GM12878 (cell line): ENCODE measurements at regions not wholly inside any gene's neighbourhood (a gene's known extent, or its start where the extent isn't known, plus 50 kb on each side); places are given as distances from the start of the nearest gene placed in this dataset.

Experiments used
- CHD1 ChIP-seq: IDR thresholded peaks from 2 replicates; pipeline ENCODE4 v1.6.1; 2012; ENCODE audit warnings: low read depth, low read length, improper control_type of control experiment
- KAT2A ChIP-seq: conservative IDR thresholded peaks from 2 replicates; pipeline ENCODE4 v1.6.1; 2011; ENCODE audit warnings: low read depth, low read length; ENCODE audit not compliant: control insufficient read depth
- SIN3A ChIP-seq: IDR thresholded peaks from 2 replicates; pipeline ENCODE4 v1.6.1; 2012; ENCODE audit warnings: low read depth, low read length, improper control_type of control experiment
- SUPT20H ChIP-seq: IDR thresholded peaks from 2 replicates; pipeline ENCODE4 v1.6.1; 2011; ENCODE audit warnings: low read depth, mild to moderate bottlenecking, low read length, moderate library complexity, borderline replicate concordance; ENCODE audit not compliant: control insufficient read depth
- TCF12 ChIP-seq: IDR thresholded peaks from 2 replicates; pipeline ENCODE4 v1.6.1; 2011; ENCODE audit warnings: low read depth, mild to moderate bottlenecking, low read length
- ZNF274 ChIP-seq: IDR thresholded peaks from one replicate; pipeline ENCODE4 v1.8.0; 2011; ENCODE audit not compliant: insufficient read length, insufficient read depth
- ZSCAN29 ChIP-seq: fragments of 450-650 bp; IDR thresholded peaks from 2 replicates; pipeline ENCODE4 v1.6.1; 2017; ENCODE audit warnings: mild to moderate bottlenecking, moderate library complexity
- TF ChIP-seq, protein P1 (sequence below): fragments of 450-650 bp; IDR thresholded peaks from 2 replicates; pipeline ENCODE4 v1.6.1; 2017; ENCODE audit warnings: mild to moderate bottlenecking, moderate library complexity
- TF ChIP-seq, protein P2 (sequence below): fragments of 450-650 bp; IDR thresholded peaks from 2 replicates; pipeline ENCODE4 v1.6.1; 2016; ENCODE audit warnings: mild to moderate bottlenecking

DNA sequence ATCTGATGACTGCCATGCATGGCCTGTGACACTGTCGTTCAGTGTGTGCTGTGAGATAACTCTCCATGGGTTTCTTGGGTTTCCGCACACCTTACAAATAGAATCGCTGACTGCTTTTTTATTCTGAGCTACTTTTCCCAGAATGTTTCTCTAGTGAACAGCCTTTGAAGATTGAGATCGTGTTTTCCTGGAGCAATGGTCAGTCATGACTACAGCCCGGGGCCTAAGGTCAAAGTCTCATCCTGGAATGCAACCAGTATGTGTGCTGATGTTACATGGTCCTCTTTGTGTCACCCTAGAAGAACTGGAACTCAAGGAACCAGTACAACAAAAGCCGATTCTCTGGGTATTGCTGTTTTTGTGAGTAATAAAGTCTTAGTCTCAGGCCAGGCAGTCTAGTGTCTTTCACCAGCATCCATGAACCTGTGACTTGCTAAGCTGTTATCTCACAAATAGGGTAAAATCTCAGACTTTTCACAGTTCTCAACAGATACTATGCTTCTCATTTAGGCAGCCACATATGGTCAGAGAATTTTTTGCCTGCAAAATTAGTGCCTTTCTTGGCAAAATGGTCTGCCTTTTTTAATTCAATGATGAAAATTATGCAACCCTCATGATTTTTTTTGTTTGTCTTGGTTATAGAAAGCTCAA lies 124.9 kb upstream of the PIEZO2 start (continued):
- TF ChIP-seq, protein P1, sequence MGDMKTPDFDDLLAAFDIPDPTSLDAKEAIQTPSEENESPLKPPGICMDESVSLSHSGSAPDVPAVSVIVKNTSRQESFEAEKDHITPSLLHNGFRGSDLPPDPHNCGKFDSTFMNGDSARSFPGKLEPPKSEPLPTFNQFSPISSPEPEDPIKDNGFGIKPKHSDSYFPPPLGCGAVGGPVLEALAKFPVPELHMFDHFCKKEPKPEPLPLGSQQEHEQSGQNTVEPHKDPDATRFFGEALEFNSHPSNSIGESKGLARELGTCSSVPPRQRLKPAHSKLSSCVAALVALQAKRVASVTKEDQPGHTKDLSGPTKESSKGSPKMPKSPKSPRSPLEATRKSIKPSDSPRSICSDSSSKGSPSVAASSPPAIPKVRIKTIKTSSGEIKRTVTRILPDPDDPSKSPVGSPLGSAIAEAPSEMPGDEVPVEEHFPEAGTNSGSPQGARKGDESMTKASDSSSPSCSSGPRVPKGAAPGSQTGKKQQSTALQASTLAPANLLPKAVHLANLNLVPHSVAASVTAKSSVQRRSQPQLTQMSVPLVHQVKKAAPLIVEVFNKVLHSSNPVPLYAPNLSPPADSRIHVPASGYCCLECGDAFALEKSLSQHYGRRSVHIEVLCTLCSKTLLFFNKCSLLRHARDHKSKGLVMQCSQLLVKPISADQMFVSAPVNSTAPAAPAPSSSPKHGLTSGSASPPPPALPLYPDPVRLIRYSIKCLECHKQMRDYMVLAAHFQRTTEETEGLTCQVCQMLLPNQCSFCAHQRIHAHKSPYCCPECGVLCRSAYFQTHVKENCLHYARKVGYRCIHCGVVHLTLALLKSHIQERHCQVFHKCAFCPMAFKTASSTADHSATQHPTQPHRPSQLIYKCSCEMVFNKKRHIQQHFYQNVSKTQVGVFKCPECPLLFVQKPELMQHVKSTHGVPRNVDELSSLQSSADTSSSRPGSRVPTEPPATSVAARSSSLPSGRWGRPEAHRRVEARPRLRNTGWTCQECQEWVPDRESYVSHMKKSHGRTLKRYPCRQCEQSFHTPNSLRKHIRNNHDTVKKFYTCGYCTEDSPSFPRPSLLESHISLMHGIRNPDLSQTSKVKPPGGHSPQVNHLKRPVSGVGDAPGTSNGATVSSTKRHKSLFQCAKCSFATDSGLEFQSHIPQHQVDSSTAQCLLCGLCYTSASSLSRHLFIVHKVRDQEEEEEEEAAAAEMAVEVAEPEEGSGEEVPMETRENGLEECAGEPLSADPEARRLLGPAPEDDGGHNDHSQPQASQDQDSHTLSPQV, result no peak
- no peak for TF ChIP-seq ZSCAN29
- no peak for TF ChIP-seq ZNF274
- TF ChIP-seq, protein P2, sequence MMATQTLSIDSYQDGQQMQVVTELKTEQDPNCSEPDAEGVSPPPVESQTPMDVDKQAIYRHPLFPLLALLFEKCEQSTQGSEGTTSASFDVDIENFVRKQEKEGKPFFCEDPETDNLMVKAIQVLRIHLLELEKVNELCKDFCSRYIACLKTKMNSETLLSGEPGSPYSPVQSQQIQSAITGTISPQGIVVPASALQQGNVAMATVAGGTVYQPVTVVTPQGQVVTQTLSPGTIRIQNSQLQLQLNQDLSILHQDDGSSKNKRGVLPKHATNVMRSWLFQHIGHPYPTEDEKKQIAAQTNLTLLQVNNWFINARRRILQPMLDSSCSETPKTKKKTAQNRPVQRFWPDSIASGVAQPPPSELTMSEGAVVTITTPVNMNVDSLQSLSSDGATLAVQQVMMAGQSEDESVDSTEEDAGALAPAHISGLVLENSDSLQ, result no peak
- TF ChIP-seq KAT2A, result no peak
- TF ChIP-seq TCF12, result no peak
- no peak for TF ChIP-seq SIN3A
- no peak for TF ChIP-seq CHD1
- no peak for TF ChIP-seq SUPT20H
